Activated CD4-positive, alpha-beta T cell treated with anti-CD3 and anti-CD28 coated beads, Interleukin-2, amount 50 U/mL, for 48 hours (primary cell): ENCODE measurements at regions not wholly inside any gene's neighbourhood (a gene's known extent, or its start where the extent isn't known, plus 50 kb on each side); places are given as distances from the start of the nearest gene placed in this dataset.

Experiments used
- DNase-seq, 2 experiments: peaks; one replicate each; pipeline ENCODE4 v3.0.0-alpha.2; 2020

DNA sequence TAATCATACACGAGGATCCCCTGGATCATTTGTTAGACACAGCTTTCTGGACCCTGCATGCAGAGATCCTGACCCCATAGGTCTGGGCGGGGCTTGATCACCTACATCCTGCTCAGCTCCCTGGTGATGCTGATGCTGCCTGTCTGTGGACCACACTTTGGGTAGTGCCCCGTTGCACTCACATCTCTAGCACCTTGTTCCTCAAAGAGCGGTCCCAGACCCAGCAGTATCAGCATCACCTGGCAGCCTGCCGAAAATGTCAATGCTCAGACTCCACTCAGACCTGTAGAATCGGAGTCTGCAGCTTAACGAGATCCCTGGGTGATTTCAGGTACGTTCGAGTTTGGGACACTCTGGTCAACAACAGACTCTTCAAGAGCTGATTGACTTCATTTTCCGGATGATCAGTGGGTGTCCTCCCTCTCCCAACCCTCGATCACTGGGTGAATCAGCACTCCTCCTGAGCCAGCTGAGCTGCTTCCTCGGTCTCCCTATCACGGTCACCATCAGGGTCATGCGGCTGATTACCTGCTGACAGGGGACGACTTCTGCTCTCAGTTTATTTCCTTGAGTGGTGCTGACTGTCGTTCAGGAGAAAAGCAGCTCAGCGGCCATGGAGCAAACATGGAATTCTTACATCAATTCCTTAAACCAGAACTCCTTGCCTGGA, 150.6 kb upstream of the RAB12 start:
- DNase-seq = no peak

- DNase-seq = no peak
Observed at GRCh38 chr18:8460748-8461147, 148.5 kb upstream of the RAB12 start.

DNA sequence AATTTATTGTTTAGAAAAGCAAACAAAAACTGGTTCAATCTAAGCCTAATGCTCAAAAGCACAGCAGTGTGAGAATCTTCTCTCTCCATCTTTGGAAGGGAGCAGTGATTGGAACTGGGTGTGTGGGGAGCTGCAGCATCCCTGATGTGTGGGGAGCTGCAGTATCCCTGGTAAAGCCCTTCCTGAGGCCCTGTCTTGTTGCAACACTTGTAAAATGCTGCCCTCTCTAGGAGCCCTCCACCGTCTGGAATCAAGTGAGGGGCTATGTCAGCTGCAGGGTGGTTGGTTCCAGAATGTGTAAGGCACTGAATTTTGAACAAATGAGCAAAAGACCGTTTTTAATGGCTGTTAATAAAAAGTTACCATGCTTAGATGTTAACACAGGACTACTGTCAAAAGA, 147.7 kb upstream of the RAB12 start:
- DNase-seq = no peak

GRCh38 chr18:8462651-8463185, 146.5 kb upstream of the RAB12 start:
- DNase-seq = no peak

DNA sequence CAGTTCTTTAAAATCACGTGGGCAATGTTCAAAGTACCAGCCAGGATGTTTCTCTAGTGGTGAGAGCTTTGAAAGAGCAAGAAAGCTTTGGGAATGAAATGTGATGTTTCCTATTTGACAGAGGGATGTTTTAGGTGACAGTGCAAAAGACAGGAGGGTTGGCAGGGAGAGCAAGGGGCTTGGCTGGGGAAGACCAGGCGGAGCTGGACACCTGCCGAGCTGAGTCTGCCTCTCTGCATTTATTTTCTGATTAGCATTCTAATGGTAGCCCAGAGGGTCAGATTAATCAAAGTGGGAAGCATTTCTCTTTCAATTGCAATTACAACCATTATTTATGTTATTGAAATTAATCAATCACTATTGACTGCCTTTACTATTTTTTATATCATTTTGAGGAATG, 145.4 kb upstream of the RAB12 start:
- DNase-seq = no peak

- no peak for DNase-seq
Observed at GRCh38 chr18:8468191-8468590, 141.0 kb upstream of the RAB12 start.

GRCh38 chr18:8468921-8469335, 140.3 kb upstream of the RAB12 start:
- no peak for DNase-seq

DNA sequence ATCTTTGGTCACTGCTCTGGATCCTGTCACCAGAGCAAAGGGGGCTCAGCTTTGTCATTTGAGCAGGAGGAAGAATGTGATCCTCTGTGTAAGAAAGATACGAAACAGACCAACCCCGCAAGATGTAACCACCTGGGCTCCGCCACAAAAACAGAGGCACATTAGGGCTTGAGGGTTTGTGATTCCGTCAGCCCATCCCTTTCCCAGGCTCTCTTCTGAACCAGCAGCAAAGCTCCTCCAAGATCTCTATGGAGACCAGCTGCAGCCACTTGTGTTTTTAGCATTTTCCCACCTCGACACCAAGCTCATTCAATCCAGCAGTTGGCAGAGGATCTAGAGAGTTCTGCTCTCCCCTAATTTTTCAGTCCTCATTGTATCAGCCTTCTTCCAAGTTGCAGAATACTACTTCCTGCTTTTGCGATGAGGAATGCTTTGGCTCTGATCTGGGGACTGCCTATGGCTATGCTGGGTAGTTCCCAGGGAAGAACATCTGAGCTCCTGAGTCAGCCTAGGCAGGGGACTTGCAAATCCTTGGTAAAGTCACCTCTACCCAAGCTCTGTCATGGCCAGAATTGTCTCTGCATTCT, 139.6 kb upstream of the RAB12 start:
- no peak for DNase-seq

GRCh38 chr18:8471372-8471771, 137.9 kb upstream of the RAB12 start:
- DNase-seq = no peak

GRCh38 chr18:8474661-8475060, 134.6 kb upstream of the RAB12 start:
- no peak for DNase-seq

DNA sequence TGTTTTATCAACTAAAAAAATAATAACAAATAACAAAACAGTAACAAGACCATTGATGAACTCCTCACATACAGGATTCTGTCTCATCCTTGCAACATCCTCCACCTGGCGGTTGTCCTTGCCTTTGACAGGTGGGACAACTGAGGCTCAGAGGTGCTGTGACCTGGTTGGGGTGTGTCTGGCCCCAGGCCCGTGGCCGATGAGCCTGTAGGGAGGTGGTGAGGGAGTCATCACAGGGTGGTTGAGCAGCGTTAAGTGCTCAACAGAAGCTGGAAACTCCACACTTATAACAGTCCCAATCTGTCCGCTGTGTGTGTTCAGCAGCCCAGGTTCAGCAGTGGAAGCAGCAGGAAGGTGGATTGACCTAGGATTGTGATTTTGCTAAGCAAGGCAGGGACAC, 131.6 kb upstream of the RAB12 start:
- DNase-seq = no peak

DNA sequence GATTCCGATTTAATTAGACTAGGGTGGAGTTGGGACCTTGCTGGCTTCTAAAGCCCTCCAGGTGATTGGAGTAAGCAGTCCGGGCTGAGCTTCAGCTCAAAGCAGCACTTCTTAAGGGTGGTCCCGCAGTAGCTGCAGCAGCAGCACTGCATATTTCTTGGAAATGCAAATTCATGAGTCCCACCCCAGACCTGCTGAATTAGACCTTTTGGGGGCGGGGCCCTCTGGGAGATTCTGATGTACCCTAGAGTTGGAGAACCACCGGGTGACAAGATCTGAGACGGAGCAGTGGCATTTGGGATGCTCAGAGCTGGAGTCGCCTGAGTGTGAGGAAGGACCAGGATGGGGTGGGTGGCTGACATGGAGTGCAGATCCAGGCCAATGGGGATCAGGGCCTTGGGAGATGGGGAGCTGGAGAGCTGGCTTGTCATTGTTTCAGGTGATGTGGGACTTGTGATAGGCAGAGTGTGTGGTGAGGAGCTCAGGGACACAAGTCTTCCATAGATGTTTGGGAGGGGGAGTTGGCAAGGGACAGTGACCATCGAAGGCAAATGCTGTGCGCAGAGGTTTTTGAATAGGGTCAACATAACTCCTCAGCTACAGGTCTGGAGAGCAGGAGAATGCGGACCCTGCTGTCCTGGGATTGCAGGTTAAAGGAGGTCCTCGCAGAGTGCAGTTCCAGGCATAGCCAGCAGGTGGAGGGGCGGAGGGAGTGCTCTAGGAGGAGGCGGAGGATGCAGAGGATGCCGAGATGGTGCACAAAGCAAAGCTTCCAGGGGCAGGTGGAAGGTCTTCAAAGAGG, 130.9 kb upstream of the RAB12 start:
- peak; percentile 68 to 75 for DNase-seq

- no peak for DNase-seq
Observed at GRCh38 chr18:8478968-8479370, 130.3 kb upstream of the RAB12 start.

- no peak for DNase-seq
Observed at GRCh38 chr18:8479789-8480188, 129.4 kb upstream of the RAB12 start.

- DNase-seq = no peak
Observed at GRCh38 chr18:8480506-8481328, 128.5 kb upstream of the RAB12 start.

DNA sequence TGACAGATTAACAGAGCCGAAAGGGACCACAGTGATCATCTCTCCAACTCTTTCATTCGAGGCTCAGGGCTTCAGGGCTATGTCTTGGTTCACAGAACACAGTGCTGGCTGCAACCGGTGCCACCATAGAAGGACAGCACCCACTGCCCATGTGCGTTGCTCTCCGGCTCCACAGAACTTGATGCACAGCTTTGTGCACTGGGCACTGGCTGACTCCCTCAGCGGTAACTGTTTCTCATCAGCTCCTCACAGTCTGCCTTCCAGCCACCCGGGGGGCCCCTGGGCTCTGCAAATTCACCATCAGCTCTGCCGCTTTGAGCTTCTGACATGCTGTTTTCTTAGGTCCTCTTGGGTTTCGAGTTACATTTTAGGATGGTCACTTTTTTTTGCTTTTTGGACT, 124.3 kb upstream of the RAB12 start:
- no peak for DNase-seq

GRCh38 chr18:8489761-8490160, 119.5 kb upstream of the RAB12 start:
- no peak for DNase-seq

- no peak for DNase-seq
Observed at GRCh38 chr18:8491516-8491915, 117.7 kb upstream of the RAB12 start.

DNA sequence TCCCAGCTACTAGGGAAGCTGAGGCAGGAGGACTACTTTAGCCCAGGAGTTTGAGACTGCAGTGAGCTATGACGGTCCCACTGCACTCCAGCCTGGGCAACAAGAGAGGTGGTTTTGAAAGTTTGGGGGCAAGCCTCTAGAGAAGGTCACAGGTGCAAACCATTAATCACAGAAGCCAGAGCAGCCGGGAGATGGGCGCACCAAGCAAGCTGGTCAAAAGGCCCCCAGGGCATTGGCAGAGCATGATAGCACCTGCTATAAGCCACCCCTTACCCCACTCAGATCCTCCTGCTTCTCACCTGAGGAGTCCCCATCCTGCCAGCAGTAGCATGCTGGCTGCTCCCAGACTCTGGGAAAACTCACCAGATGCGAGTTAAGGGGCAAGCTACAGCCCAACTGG, 116.1 kb upstream of the RAB12 start:
- DNase-seq = no peak

GRCh38 chr18:8496186-8496585, 113.1 kb upstream of the RAB12 start:
- DNase-seq = no peak

- DNase-seq = no peak
Observed at GRCh38 chr18:8498905-8499304, 110.3 kb upstream of the RAB12 start.

DNA sequence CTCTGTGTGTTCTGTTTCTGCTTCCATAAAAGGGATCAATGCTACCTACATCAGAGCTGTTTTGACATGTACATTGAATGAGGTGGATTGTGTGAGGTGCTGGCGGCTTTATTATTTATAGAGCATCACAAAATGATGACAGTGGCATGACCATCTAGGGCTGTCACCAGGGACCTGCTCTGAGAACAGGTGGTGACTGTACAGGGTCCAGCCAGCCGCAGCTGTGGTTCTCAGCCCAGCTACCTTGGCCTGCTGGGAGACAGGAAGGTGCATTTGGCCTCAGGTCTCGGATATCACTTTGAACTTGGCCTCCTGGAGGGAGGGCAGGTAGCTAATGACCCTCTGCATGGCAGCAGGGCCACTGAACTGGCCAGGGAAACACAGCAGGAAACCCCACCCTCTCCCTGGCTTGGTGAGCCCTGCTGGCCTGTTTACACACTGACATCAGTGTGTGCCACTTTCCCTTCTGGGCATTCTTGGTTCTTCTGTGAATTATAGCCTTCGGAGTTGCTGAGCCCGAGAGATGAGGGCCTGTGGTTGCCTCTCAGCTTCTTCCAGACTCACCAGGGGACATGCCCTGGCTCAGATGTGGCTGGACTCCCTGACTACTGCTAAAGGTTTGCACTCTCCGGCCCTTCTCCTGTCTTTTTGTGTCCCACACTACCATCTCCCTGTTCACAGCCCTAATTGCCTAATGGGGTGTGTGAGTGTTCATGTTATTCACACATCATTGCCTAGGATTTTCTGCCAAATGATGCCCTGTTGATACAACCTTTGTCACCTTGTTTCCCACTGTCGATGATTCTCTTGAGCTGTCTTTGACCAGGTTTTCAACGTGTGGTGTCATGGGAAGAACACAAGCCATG, 109.2 kb upstream of the RAB12 start:
- no peak for DNase-seq
